A549 (cell line): ENCODE measurements at regions not wholly inside any gene's neighbourhood (a gene's known extent, or its start where the extent isn't known, plus 50 kb on each side); places are given as distances from the start of the nearest gene placed in this dataset.
"Not testable (repeated sequence)": the region's sequence is repeated elsewhere in the genome, so short reads cannot be mapped to it uniquely, and the experiment has no call there.

Source experiments
- ATAC-seq, 2 experiments: fragments of 200-7000 bp in 1 of 2; fragments of >200 bp in 1 of 2; cut with Nextera tagmentation in 1 of 2; cut with Tn5 transposase in 1 of 2; 3 replicates each; pipeline versions ENCODE4 v1.8.0 to v1.9.1; 2018 to 2020; ENCODE audit warnings: mild to moderate bottlenecking in 1 of 2, moderate library complexity in 1 of 2
- CTCF ChIA-PET: fragments of 300-600 bp; sonication (Branson Sonifier 250); formaldehyde crosslinking; extraction: SDS; loops from one replicate; lab custom pipeline; 2021; ENCODE audit warnings: antibody characterized with exemption, inconsistent platforms; lab: Yijun Ruan, JAX
- POLR2A ChIA-PET: fragments of 350-600 bp; formaldehyde crosslinking; extraction: SDS; loops from one replicate; lab custom pipeline; 2021; ENCODE audit warnings: antibody characterized with exemption, inconsistent platforms; lab: Yijun Ruan, JAX
- DNase-seq, 2 experiments: peaks; one replicate each; pipeline versions ENCODE4 v3.0.0 to v3.0.0-alpha.2; 2011 to 2016; ENCODE audit warnings: low read depth in 1 of 2, low spot score in 1 of 2
- FAIRE-seq: peaks from 2 replicates; lab custom pipeline; 2011; peaks lifted over from hg19 to GRCh38; lab: Jason Lieb, UNC
- H3K27ac ChIP-seq, 2 experiments: fragments of >200 bp; sonication (Bioruptor Twin); formaldehyde crosslinking; 3 replicates each; pipeline ENCODE4 v1.5.1; 2016 to 2017
- H3K4me1 ChIP-seq: fragments of >200 bp; sonication (Bioruptor Twin); formaldehyde crosslinking; 3 replicates; pipeline ENCODE4 v1.6.1; 2016
- H3K4me2 ChIP-seq: fragments of >200 bp; sonication (Bioruptor Twin); formaldehyde crosslinking; 3 replicates; pipeline ENCODE4 v1.6.1; 2016
- H3K4me3 ChIP-seq: fragments of >200 bp; sonication (Bioruptor Twin); formaldehyde crosslinking; 3 replicates; pipeline ENCODE4 v1.5.1; 2016
- H3K9me3 ChIP-seq: fragments of >200 bp; sonication (Bioruptor Twin); formaldehyde crosslinking; 3 replicates; pipeline ENCODE4 v1.6.1; 2016
- BCL3 ChIP-seq: fragments of >200 bp; sonication (Bioruptor Twin); formaldehyde crosslinking; IDR thresholded peaks from 3 replicates; pipeline ENCODE4 v1.6.1; 2016
- BHLHE40 ChIP-seq: IDR thresholded peaks from 2 replicates; pipeline ENCODE4 v1.6.1; 2012; ENCODE audit warnings: low read depth, low read length, inconsistent platforms
- CBX2 ChIP-seq: fragments of 200-600 bp; sonication (generic); IDR thresholded peaks from 2 replicates; pipeline ENCODE4 v1.6.1; 2016; ENCODE audit warnings: low read depth, mild to moderate bottlenecking, borderline replicate concordance
- CHD4 ChIP-seq: fragments of 200-600 bp; sonication (generic); IDR thresholded peaks from 2 replicates; pipeline ENCODE4 v1.6.1; 2016; ENCODE audit warnings: antibody characterized with exemption, mild to moderate bottlenecking, borderline replicate concordance
- CTCF ChIP-seq: fragments of >200 bp; sonication (Bioruptor Twin); formaldehyde crosslinking; IDR thresholded peaks from 3 replicates; pipeline ENCODE4 v1.5.1; 2016
- ELK1 ChIP-seq: fragments of 150-350 bp; IDR thresholded peaks from 2 replicates; pipeline ENCODE4 v1.6.1; 2014; ENCODE audit warnings: low read depth, mild to moderate bottlenecking, low read length
- ESRRA ChIP-seq: fragments of 150-350 bp; IDR thresholded peaks from 2 replicates; pipeline ENCODE4 v1.6.1; 2014; ENCODE audit warnings: mild to moderate bottlenecking, low read length, borderline replicate concordance
- FOSB ChIP-seq: fragments of 250-450 bp; sonication (Bioruptor Pico); IDR thresholded peaks from 2 replicates; pipeline ENCODE4 v1.5.0; 2020; ENCODE audit warnings: mild to moderate bottlenecking, moderate library complexity
- HDAC2 ChIP-seq: fragments of 200-600 bp; sonication (generic); IDR thresholded peaks from 2 replicates; pipeline ENCODE4 v1.6.1; 2016
- HES2 ChIP-seq: fragments of >200 bp; sonication (Bioruptor Twin); formaldehyde crosslinking; IDR thresholded peaks from 2 replicates; pipeline ENCODE4 v1.6.1; 2016
- HEYL ChIP-seq: fragments of 250-450 bp; sonication (Bioruptor Pico); IDR thresholded peaks from 2 replicates; pipeline ENCODE4 v1.8.0; 2021; ENCODE audit warnings: mild to moderate bottlenecking, moderate library complexity
- JUN ChIP-seq, 2 experiments: fragments of >200 bp; sonication (Bioruptor Twin); formaldehyde crosslinking; IDR thresholded peaks; 2 replicates in 1 of 2; 3 replicates in 1 of 2; pipeline ENCODE4 v1.6.1; 2016 to 2017
- KDM1A ChIP-seq: fragments of 200-600 bp; sonication (generic); IDR thresholded peaks from 2 replicates; pipeline ENCODE4 v1.6.1; 2016; ENCODE audit warnings: low read depth, mild to moderate bottlenecking
- MAZ ChIP-seq: fragments of 150-350 bp; IDR thresholded peaks from 2 replicates; pipeline ENCODE4 v1.6.1; 2014; ENCODE audit warnings: antibody characterized with exemption, low read depth, low read length, borderline replicate concordance
- NFE2L2 ChIP-seq: fragments of 150-350 bp; conservative IDR thresholded peaks from 2 replicates; pipeline ENCODE4 v1.6.1; 2014; ENCODE audit warnings: low read length
- NR3C1 ChIP-seq: fragments of >200 bp; sonication (Bioruptor Twin); formaldehyde crosslinking; IDR thresholded peaks from 3 replicates; pipeline ENCODE4 v1.6.1; 2017
- POLR2A ChIP-seq: IDR thresholded peaks from 2 replicates; pipeline ENCODE4 v1.6.1; 2012; ENCODE audit warnings: mild to moderate bottlenecking, low read length
- RARB ChIP-seq: fragments of 250-450 bp; sonication (Bioruptor Pico); IDR thresholded peaks from 2 replicates; pipeline ENCODE4 v1.8.0; 2021; ENCODE audit warnings: mild to moderate bottlenecking, moderate library complexity
- RFX5 ChIP-seq: fragments of 450-650 bp; IDR thresholded peaks from 2 replicates; pipeline ENCODE4 v1.7.1; 2014; ENCODE audit warnings: antibody characterized with exemption, mild to moderate bottlenecking, moderate library complexity
- TFCP2L1 ChIP-seq: fragments of 250-450 bp; sonication (Bioruptor Pico); IDR thresholded peaks from 2 replicates; pipeline ENCODE4 v1.5.0; 2021; ENCODE audit warnings: mild to moderate bottlenecking
- TP53 ChIP-seq: fragments of 250-450 bp; sonication (Bioruptor Pico); IDR thresholded peaks from 2 replicates; pipeline ENCODE4 v1.5.0; 2021; ENCODE audit warnings: mild to moderate bottlenecking, moderate library complexity
- USF2 ChIP-seq: fragments of 450-650 bp; IDR thresholded peaks from 2 replicates; pipeline ENCODE4 v1.6.1; 2014; ENCODE audit warnings: antibody characterized with exemption
- ZC3H11A ChIP-seq: fragments of 450-650 bp; IDR thresholded peaks from 2 replicates; pipeline ENCODE4 v1.6.1; 2014; ENCODE audit warnings: antibody characterized with exemption, mild to moderate bottlenecking
- ZFP36 ChIP-seq: fragments of 450-650 bp; IDR thresholded peaks from 2 replicates; pipeline ENCODE4 v1.6.1; 2014; ENCODE audit warnings: borderline replicate concordance; ENCODE audit not compliant: partially characterized antibody
- WGBS: methylation state at CpG from one replicate; pipeline ENCODE4 v1.1.6; 2017; ENCODE audit errors: missing lambda C conversion rate; 5-methylcytosine and 5-hydroxymethylcytosine counted together

GRCh38 chr10:21034770-21035169, 137.7 kb upstream of the NEBL start:
- H3K4me2 ChIP-seq, H3K27ac ChIP-seq, H3K4me1 ChIP-seq, DNase-seq, ATAC-seq, POLR2A ChIA-PET, H3K4me3 ChIP-seq, H3K9me3 ChIP-seq, FAIRE-seq: not testable (repeated sequence)
- CTCF ChIA-PET = interaction anchor here (1.4 to 1.7 kb wide), 2 partner anchors 15 to 44 kb away, joined by 5 to 6 read pairs; no protein-coding TSS in a partner anchor
- peak; percentile 77 for TF ChIP-seq ZC3H11A
- WGBS = 98% methylated on average over 3 of the region's 3 CpGs

- DNase-seq (no peak), FAIRE-seq (no peak)
Measured at GRCh38 chr10:21034241-21034640, 137.1 kb upstream of the NEBL start.

GRCh38 chr10:21032587-21033319, 135.6 kb upstream of the NEBL start:
- ATAC-seq = no peak

More at GRCh38 chr10:21034241-21034640, 137.1 kb upstream of the NEBL start:
- ChIA-PET POLR2A (no interaction called here), CTCF (no interaction called here)
- Histone ChIP-seq H3K4me3 (no peak overlapping the region), H3K9me3 (peaks cover 4% of the 10 kb centered on the region; the same call in 1 of the 3 replicates), H3K4me1 (peaks cover 6% of the 10 kb centered on the region; the same call in 2 of the 3 replicates), H3K4me2 (no peak overlapping the region)
- 36% methylated on average over 2 of the region's 2 CpGs for WGBS
- ATAC-seq = no peak
- no peak for TF ChIP-seq FOSB (CRISPR knock-in tag)
- no peak for TF ChIP-seq KDM1A
- no peak for TF ChIP-seq MAZ
- no peak for TF ChIP-seq ZC3H11A
- no peak for TF ChIP-seq JUN (IDR thresholded peaks at IDR 0.05)
- TF ChIP-seq CHD4 = no peak
- TF ChIP-seq TP53 = no peak
- TF ChIP-seq ESRRA = no peak
- TF ChIP-seq CTCF = no peak
- no peak for TF ChIP-seq HES2
- no peak for TF ChIP-seq NFE2L2
- no peak for TF ChIP-seq HDAC2
- TF ChIP-seq BCL3 = no peak
- no peak for TF ChIP-seq RARB (CRISPR knock-in tag)
- TF ChIP-seq, all 56 proteins: peak for 0
- H3K27ac ChIP-seq = no peak overlapping the region

GRCh38 chr10:21031232-21031795, 134.2 kb upstream of the NEBL start:
- no peak for ATAC-seq
- 92% methylated on average over 7 of the region's 7 CpGs for WGBS
- no peak for TF ChIP-seq TFCP2L1
- TF ChIP-seq USF2 = no peak
- TF ChIP-seq BCL3 = no peak
- TF ChIP-seq ELK1 = no peak
- TF ChIP-seq HES2 = no peak
- no peak for TF ChIP-seq BHLHE40
- TF ChIP-seq HEYL (CRISPR knock-in tag) = no peak
- TF ChIP-seq RFX5 = no peak
- no peak for TF ChIP-seq ZFP36

More at GRCh38 chr10:21032587-21033319, 135.6 kb upstream of the NEBL start:
- POLR2A ChIA-PET = no interaction called here
- H3K4me3 ChIP-seq = no peak overlapping the region
- no peak overlapping the region for H3K27ac ChIP-seq
- H3K9me3 ChIP-seq = peaks cover 4% of the 10 kb centered on the region; the same call in 1 of the 3 replicates
- DNase-seq = no peak
- peak; percentile 68 for FAIRE-seq
- 69% methylated on average over 12 of the region's 12 CpGs for WGBS
- TF ChIP-seq CBX2 = no peak
- no peak for TF ChIP-seq ZC3H11A
- no peak for TF ChIP-seq POLR2A
- no peak for TF ChIP-seq ZFP36
- TF ChIP-seq NR3C1 = no peak
- no peak for TF ChIP-seq TFCP2L1
- CTCF ChIA-PET = no interaction called here
- H3K4me2 ChIP-seq = no peak overlapping the region
- H3K4me1 ChIP-seq = peaks cover 6% of the 10 kb centered on the region; the same call in 2 of the 3 replicates

More at GRCh38 chr10:21031232-21031795, 134.2 kb upstream of the NEBL start:
- FAIRE-seq = no peak
- ChIA-PET CTCF (no interaction called here), POLR2A (no interaction called here)
- no peak for DNase-seq
- Histone ChIP-seq H3K4me2 (no peak overlapping the region), H3K9me3 (peaks cover 4% of the 10 kb centered on the region; the same call in 1 of the 3 replicates), H3K4me1 (peaks cover 6% of the 10 kb centered on the region; the same call in 2 of the 3 replicates), H3K27ac (no peak overlapping the region), H3K4me3 (no peak overlapping the region)
